GM23338 (cell line): ENCODE measurements at regions not wholly inside any gene's neighbourhood (a gene's known extent, or its start where the extent isn't known, plus 50 kb on each side); places are given as distances from the start of the nearest gene placed in this dataset.

ENCODE experiments used
- ATAC-seq: fragments of 200-7000 bp; cut with Tn5 transposase; 3 replicates; pipeline ENCODE4 v1.9.1; 2020
- DNase-seq: peaks from one replicate; pipeline ENCODE4 v3.0.0-alpha.2; 2015; ENCODE audit warnings: low spot score
- H2AFZ ChIP-seq: fragments of 200-600 bp; sonication (generic); 2 replicates; pipeline ENCODE4 v1.8.0; 2016; ENCODE audit warnings: antibody characterized with exemption, mild to moderate bottlenecking, moderate library complexity
- H3F3A ChIP-seq: fragments of 200-600 bp; sonication (generic); replicated peaks from 2 replicates; pipeline ENCODE4 v1.8.0; 2017; ENCODE audit warnings: antibody characterized with exemption, mixed run types, low read depth
- H3K27ac ChIP-seq: fragments of 200-600 bp; sonication (generic); 2 replicates; pipeline ENCODE4 v1.6.1; 2016; ENCODE audit warnings: low read depth
- H3K27me3 ChIP-seq: fragments of 200-600 bp; sonication (generic); 2 replicates; pipeline ENCODE4 v1.8.0; 2016; ENCODE audit warnings: mild to moderate bottlenecking, mixed run types, moderate library complexity; ENCODE audit not compliant: insufficient read depth
- H3K36me3 ChIP-seq: fragments of 200-600 bp; sonication (generic); 2 replicates; pipeline ENCODE4 v1.8.0; 2016; ENCODE audit warnings: mild to moderate bottlenecking; ENCODE audit not compliant: insufficient read depth
- H3K4me1 ChIP-seq: fragments of 200-600 bp; sonication (generic); 2 replicates; pipeline ENCODE4 v1.8.0; 2016; ENCODE audit warnings: mild to moderate bottlenecking, moderate library complexity; ENCODE audit not compliant: insufficient read depth
- H3K4me2 ChIP-seq: fragments of 200-600 bp; sonication (generic); 2 replicates; pipeline ENCODE4 v1.7.1; 2017; ENCODE audit warnings: mixed run types
- H3K4me3 ChIP-seq: fragments of 200-600 bp; sonication (generic); 2 replicates; pipeline ENCODE4 v1.6.1; 2016; ENCODE audit warnings: mixed run types
- H3K79me2 ChIP-seq: fragments of 200-600 bp; sonication (generic); replicated peaks from 2 replicates; pipeline ENCODE4 v1.8.0; 2017; ENCODE audit warnings: mild to moderate bottlenecking; ENCODE audit not compliant: insufficient read depth
- H3K9me2 ChIP-seq: fragments of 200-600 bp; sonication (generic); 2 replicates; pipeline ENCODE4 v1.8.0; 2017; ENCODE audit not compliant: insufficient read depth
- H4K20me1 ChIP-seq: fragments of 200-600 bp; sonication (generic); replicated peaks from 2 replicates; pipeline ENCODE4 v1.8.0; 2017; ENCODE audit warnings: mild to moderate bottlenecking; ENCODE audit not compliant: insufficient read depth
- H3K27ac Mint-ChIP-seq: 2 replicates; pipeline ENCODE4 v1.8.0; 2020; ENCODE audit warnings: inconsistent platforms, mild to moderate bottlenecking, moderate library complexity, mixed read lengths
- H3K27me3 Mint-ChIP-seq: 3 replicates; pipeline ENCODE4 v1.8.0; 2022; ENCODE audit warnings: low read depth, mild to moderate bottlenecking, moderate library complexity, mixed read lengths, inconsistent platforms; ENCODE audit not compliant: insufficient read depth, poor library complexity
- H3K36me3 Mint-ChIP-seq: 3 replicates; pipeline ENCODE4 v1.8.0; 2021; ENCODE audit warnings: low read depth, mild to moderate bottlenecking, inconsistent platforms, moderate library complexity, mixed read lengths
- H3K4me1 Mint-ChIP-seq: 3 replicates; pipeline ENCODE4 v1.8.0; 2020; ENCODE audit warnings: mild to moderate bottlenecking, inconsistent platforms, mixed read lengths
- H3K4me3 Mint-ChIP-seq: 3 replicates; pipeline ENCODE4 v1.8.0; 2021; ENCODE audit warnings: moderate library complexity, mild to moderate bottlenecking, inconsistent platforms, mixed read lengths
- H3K9me3 Mint-ChIP-seq: 3 replicates; pipeline ENCODE4 v1.8.0; 2020; ENCODE audit warnings: moderate library complexity, mild to moderate bottlenecking, inconsistent platforms, mixed read lengths
- CREB1 ChIP-seq: fragments of 250-450 bp; sonication (Bioruptor Pico); IDR thresholded peaks from 2 replicates; pipeline ENCODE4 v1.5.0; 2020; ENCODE audit warnings: low read depth, mild to moderate bottlenecking, moderate library complexity
- EZH2 ChIP-seq: fragments of 200-600 bp; sonication (generic); IDR thresholded peaks from one replicate; pipeline ENCODE4 v1.8.0; 2017; ENCODE audit warnings: antibody characterized with exemption, mild to moderate bottlenecking, low read depth; ENCODE audit not compliant: unreplicated experiment
- EZH2phosphoT487 ChIP-seq: fragments of 200-600 bp; sonication (generic); IDR thresholded peaks from one replicate; pipeline ENCODE4 v1.8.1; 2018; ENCODE audit warnings: antibody characterized with exemption; ENCODE audit not compliant: unreplicated experiment
- JUNB ChIP-seq: IDR thresholded peaks from one replicate; pipeline ENCODE4 v1.6.1; 2016; ENCODE audit warnings: antibody characterized with exemption; ENCODE audit not compliant: unreplicated experiment
- NANOG ChIP-seq: IDR thresholded peaks from 2 replicates; pipeline ENCODE4 v1.6.1; 2016; ENCODE audit warnings: antibody characterized with exemption, borderline replicate concordance
- POLR2AphosphoS5 ChIP-seq: IDR thresholded peaks from 2 replicates; pipeline ENCODE4 v1.6.1; 2016; ENCODE audit warnings: antibody characterized with exemption, low read depth
- STAT1 ChIP-seq: IDR thresholded peaks from one replicate; pipeline ENCODE4 v1.6.1; 2016; ENCODE audit warnings: antibody characterized with exemption; ENCODE audit not compliant: unreplicated experiment
- ZNF114 ChIP-seq: fragments of 250-450 bp; sonication (Bioruptor Pico); IDR thresholded peaks from 2 replicates; pipeline ENCODE4 v1.5.0; 2020; ENCODE audit warnings: mild to moderate bottlenecking, moderate library complexity
- TF ChIP-seq, protein P1 (sequence below), 2 experiments: fragments of 200-600 bp in 1 of 2; sonication (generic) in 1 of 2; conservative IDR thresholded peaks; 2 replicates each; pipeline versions ENCODE4 v1.5.1 to v1.6.1; 2016 to 2017; ENCODE audit warnings: antibody characterized with exemption in 2 of 2, low read depth in 2 of 2, mild to moderate bottlenecking in 2 of 2, moderate library complexity in 1 of 2
- TF ChIP-seq, protein P2 (sequence below): IDR thresholded peaks from 2 replicates; pipeline ENCODE4 v1.6.1; 2016; ENCODE audit warnings: antibody characterized with exemption
- TF ChIP-seq, protein P3 (sequence below): fragments of 250-450 bp; sonication (Bioruptor Pico); IDR thresholded peaks from 2 replicates; pipeline ENCODE4 v1.5.0; 2020; ENCODE audit warnings: mild to moderate bottlenecking, moderate library complexity

DNA sequence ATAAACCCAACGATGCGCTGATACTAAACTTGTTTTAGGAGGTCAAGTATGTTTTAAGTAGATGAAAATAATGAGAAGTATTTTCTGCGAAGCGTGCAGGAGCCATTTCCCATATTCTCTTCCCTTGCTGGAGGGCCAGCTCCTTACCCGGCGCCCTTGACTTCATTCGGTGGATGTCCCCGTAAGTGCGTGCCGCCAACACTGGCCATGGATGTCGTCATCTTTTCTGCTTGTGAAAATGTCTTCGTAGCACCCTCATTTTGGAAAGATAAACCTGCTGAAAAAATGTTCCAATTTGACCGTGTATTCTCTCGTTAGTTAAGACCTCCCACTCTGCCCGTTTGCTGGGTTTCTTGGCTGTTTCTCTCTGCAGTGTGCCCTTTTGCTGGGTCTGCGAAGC, 127.5 kb downstream of the RTP5 start (continued):
- TF ChIP-seq, protein P1, sequence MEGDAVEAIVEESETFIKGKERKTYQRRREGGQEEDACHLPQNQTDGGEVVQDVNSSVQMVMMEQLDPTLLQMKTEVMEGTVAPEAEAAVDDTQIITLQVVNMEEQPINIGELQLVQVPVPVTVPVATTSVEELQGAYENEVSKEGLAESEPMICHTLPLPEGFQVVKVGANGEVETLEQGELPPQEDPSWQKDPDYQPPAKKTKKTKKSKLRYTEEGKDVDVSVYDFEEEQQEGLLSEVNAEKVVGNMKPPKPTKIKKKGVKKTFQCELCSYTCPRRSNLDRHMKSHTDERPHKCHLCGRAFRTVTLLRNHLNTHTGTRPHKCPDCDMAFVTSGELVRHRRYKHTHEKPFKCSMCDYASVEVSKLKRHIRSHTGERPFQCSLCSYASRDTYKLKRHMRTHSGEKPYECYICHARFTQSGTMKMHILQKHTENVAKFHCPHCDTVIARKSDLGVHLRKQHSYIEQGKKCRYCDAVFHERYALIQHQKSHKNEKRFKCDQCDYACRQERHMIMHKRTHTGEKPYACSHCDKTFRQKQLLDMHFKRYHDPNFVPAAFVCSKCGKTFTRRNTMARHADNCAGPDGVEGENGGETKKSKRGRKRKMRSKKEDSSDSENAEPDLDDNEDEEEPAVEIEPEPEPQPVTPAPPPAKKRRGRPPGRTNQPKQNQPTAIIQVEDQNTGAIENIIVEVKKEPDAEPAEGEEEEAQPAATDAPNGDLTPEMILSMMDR (conservative IDR thresholded peaks at IDR 0.05; ENCODE audit: low read depth in 2 of 2), result no peak

DNA sequence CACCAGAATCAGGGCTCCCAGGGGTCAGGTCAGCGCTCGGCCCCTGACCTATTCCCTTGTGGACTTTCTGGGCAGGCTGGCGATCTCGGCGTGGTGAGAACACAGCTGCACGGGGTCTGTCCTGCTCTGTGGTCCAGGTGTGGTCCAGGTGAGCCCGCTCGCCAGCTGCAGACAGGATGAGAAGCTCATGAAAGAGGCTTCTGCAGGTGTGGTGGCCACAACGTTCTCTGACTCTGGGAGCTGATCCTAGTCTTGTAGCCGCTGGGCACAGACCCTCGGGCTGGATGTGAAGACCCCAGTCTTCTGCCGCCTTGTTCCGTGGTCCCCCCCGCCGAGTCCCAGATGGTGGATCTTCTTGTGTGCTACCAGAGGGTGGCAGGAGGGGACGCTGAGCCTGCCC, 129.7 kb downstream of the RTP5 start:
- ATAC-seq (no peak), DNase-seq (no peak)
- TF ChIP-seq, protein P2, sequence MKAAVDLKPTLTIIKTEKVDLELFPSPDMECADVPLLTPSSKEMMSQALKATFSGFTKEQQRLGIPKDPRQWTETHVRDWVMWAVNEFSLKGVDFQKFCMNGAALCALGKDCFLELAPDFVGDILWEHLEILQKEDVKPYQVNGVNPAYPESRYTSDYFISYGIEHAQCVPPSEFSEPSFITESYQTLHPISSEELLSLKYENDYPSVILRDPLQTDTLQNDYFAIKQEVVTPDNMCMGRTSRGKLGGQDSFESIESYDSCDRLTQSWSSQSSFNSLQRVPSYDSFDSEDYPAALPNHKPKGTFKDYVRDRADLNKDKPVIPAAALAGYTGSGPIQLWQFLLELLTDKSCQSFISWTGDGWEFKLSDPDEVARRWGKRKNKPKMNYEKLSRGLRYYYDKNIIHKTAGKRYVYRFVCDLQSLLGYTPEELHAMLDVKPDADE, result no peak
- TF ChIP-seq CREB1 (CRISPR knock-in tag) (no peak), EZH2phosphoT487 (no peak), POLR2AphosphoS5 (no peak), STAT1 (no peak), ZNF114 (CRISPR knock-in tag) (no peak), JUNB (no peak), NANOG (no peak), EZH2 (no peak)
- TF ChIP-seq, protein P3, sequence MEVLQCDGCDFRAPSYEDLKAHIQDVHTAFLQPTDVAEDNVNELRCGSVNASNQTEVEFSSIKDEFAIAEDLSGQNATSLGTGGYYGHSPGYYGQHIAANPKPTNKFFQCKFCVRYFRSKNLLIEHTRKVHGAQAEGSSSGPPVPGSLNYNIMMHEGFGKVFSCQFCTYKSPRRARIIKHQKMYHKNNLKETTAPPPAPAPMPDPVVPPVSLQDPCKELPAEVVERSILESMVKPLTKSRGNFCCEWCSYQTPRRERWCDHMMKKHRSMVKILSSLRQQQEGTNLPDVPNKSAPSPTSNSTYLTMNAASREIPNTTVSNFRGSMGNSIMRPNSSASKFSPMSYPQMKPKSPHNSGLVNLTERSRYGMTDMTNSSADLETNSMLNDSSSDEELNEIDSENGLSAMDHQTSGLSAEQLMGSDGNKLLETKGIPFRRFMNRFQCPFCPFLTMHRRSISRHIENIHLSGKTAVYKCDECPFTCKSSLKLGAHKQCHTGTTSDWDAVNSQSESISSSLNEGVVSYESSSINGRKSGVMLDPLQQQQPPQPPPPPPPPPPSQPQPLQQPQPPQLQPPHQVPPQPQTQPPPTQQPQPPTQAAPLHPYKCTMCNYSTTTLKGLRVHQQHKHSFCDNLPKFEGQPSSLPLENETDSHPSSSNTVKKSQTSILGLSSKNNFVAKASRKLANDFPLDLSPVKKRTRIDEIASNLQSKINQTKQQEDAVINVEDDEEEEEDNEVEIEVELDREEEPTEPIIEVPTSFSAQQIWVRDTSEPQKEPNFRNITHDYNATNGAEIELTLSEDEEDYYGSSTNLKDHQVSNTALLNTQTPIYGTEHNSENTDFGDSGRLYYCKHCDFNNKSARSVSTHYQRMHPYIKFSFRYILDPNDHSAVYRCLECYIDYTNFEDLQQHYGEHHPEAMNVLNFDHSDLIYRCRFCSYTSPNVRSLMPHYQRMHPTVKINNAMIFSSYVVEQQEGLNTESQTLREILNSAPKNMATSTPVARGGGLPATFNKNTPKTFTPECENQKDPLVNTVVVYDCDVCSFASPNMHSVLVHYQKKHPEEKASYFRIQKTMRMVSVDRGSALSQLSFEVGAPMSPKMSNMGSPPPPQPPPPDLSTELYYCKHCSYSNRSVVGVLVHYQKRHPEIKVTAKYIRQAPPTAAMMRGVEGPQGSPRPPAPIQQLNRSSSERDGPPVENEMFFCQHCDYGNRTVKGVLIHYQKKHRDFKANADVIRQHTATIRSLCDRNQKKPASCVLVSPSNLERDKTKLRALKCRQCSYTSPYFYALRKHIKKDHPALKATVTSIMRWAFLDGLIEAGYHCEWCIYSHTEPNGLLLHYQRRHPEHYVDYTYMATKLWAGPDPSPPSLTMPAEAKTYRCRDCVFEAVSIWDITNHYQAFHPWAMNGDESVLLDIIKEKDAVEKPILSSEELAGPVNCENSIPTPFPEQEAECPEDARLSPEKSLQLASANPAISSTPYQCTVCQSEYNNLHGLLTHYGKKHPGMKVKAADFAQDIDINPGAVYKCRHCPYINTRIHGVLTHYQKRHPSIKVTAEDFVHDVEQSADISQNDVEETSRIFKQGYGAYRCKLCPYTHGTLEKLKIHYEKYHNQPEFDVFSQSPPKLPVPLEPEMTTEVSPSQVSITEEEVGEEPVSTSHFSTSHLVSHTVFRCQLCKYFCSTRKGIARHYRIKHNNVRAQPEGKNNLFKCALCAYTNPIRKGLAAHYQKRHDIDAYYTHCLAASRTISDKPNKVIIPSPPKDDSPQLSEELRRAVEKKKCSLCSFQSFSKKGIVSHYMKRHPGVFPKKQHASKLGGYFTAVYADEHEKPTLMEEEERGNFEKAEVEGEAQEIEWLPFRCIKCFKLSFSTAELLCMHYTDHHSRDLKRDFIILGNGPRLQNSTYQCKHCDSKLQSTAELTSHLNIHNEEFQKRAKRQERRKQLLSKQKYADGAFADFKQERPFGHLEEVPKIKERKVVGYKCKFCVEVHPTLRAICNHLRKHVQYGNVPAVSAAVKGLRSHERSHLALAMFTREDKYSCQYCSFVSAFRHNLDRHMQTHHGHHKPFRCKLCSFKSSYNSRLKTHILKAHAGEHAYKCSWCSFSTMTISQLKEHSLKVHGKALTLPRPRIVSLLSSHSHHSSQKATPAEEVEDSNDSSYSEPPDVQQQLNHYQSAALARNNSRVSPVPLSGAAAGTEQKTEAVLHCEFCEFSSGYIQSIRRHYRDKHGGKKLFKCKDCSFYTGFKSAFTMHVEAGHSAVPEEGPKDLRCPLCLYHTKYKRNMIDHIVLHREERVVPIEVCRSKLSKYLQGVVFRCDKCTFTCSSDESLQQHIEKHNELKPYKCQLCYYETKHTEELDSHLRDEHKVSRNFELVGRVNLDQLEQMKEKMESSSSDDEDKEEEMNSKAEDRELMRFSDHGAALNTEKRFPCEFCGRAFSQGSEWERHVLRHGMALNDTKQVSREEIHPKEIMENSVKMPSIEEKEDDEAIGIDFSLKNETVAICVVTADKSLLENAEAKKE (CRISPR knock-in tag), result no peak
- TF ChIP-seq, protein P1 (conservative IDR thresholded peaks at IDR 0.05; ENCODE audit: low read depth in 2 of 2), result no peak
- H3K79me2 ChIP-seq, result no peaks in the 10 kb centered on the region
- H3K9me3 Mint-ChIP-seq, result peaks cover 6% of the 10 kb centered on the region; the same call in 2 of the 3 replicates
- H2AFZ ChIP-seq, result no peak overlapping the region
- H3K4me1 Mint-ChIP-seq, result no peaks in the 10 kb centered on the region
- no peaks in the 10 kb centered on the region for H3K9me2 ChIP-seq
- H3K27ac ChIP-seq, result no peak overlapping the region
- no peak overlapping the region for H3K27ac Mint-ChIP-seq
- no peaks in the 10 kb centered on the region for H3F3A ChIP-seq
- no peaks in the 10 kb centered on the region for H3K4me1 ChIP-seq
- H3K4me2 ChIP-seq, result no peak overlapping the region
- no peak overlapping the region for H3K4me3 ChIP-seq
- no peaks in the 10 kb centered on the region for H4K20me1 ChIP-seq
- H3K27me3 ChIP-seq, result no peaks in the 10 kb centered on the region
- no peaks in the 10 kb centered on the region for H3K36me3 ChIP-seq
- H3K27me3 Mint-ChIP-seq, result no peaks in the 10 kb centered on the region
- H3K4me3 Mint-ChIP-seq, result no peak overlapping the region
- peaks cover 3% of the 10 kb centered on the region for H3K36me3 Mint-ChIP-seq
